H1 (cell line): ENCODE measurements at regions not wholly inside any gene's neighbourhood (a gene's known extent, or its start where the extent isn't known, plus 50 kb on each side); places are given as distances from the start of the nearest gene placed in this dataset.

ENCODE experiments used
- CTCF ChIA-PET: fragments of 300-600 bp; sonication (Branson Sonifier 250); formaldehyde crosslinking; loops from one replicate; lab custom pipeline; 2021; ENCODE audit not compliant: partially characterized antibody; lab: Charles Lee
- POLR2A ChIA-PET: fragments of 300-600 bp; sonication (Branson Sonifier 250); formaldehyde crosslinking; loops from one replicate; lab custom pipeline; 2021; ENCODE audit warnings: inconsistent platforms; ENCODE audit not compliant: partially characterized antibody; lab: Charles Lee
- DNase-seq, 2 experiments: peaks; one replicate each; pipeline versions ENCODE4 v3.0.0 to v3.0.0-alpha.2; 2010 to 2022; ENCODE audit warnings: low spot score in 2 of 2, low read depth in 1 of 2, mixed read lengths in 1 of 2
- FAIRE-seq: peaks from 2 replicates; lab custom pipeline; 2011; peaks lifted over from hg19 to GRCh38; lab: Jason Lieb, UNC
- H2AFZ ChIP-seq: 2 replicates; pipeline ENCODE4 v1.8.1; 2012; ENCODE audit warnings: low read length, inconsistent platforms
- H2AK5ac ChIP-seq: 2 replicates; pipeline ENCODE4 v1.6.1; 2013; ENCODE audit warnings: low read depth, low read length
- H2BK120ac ChIP-seq: replicated peaks from 2 replicates; pipeline ENCODE3; 2013; ENCODE audit warnings: low read depth, low read length, inconsistent platforms
- H2BK12ac ChIP-seq: 2 replicates; pipeline ENCODE4 v1.6.1; 2013; ENCODE audit warnings: low read depth, low read length
- H2BK15ac ChIP-seq: 2 replicates; pipeline ENCODE4 v1.6.1; 2013; ENCODE audit warnings: low read length
- H2BK20ac ChIP-seq: 2 replicates; pipeline ENCODE4 v1.6.1; 2013; ENCODE audit warnings: low read length
- H2BK5ac ChIP-seq: 2 replicates; pipeline ENCODE4 v1.6.1; 2013; ENCODE audit warnings: low read depth, low read length
- H3K14ac ChIP-seq: 2 replicates; pipeline ENCODE4 v1.6.1; 2013; ENCODE audit warnings: inconsistent platforms; ENCODE audit not compliant: insufficient read length
- H3K18ac ChIP-seq: 2 replicates; pipeline ENCODE4 v1.6.1; 2013; ENCODE audit warnings: low read length; ENCODE audit errors: extremely low read depth
- H3K23ac ChIP-seq: 2 replicates; pipeline ENCODE4 v1.6.1; 2013; ENCODE audit warnings: inconsistent platforms; ENCODE audit not compliant: insufficient read length
- H3K23me2 ChIP-seq: 2 replicates; pipeline ENCODE4 v1.6.1; 2013; ENCODE audit warnings: low read depth, low read length
- H3K27ac ChIP-seq: 2 replicates; pipeline ENCODE4 v1.6.1; 2011; ENCODE audit warnings: low read depth, low read length, inconsistent platforms
- H3K27me3 ChIP-seq, 4 experiments: replicated peaks in 1 of 4; 1 replicate in 1 of 4; 2 replicates in 3 of 4; pipeline versions ENCODE4 v1.6.1 to v1.8.1; 2011 to 2013; ENCODE audit warnings: low read length in 3 of 4, mild to moderate bottlenecking in 3 of 4, inconsistent platforms in 2 of 4, mixed read lengths in 2 of 4, moderate library complexity in 1 of 4; ENCODE audit not compliant: control insufficient read depth in 3 of 4, insufficient read depth in 3 of 4; ENCODE audit errors: extremely low read depth in 1 of 4
- H3K36me3 ChIP-seq, 4 experiments: 2 replicates each; pipeline versions ENCODE4 v1.6.1 to v1.8.1; 2011 to 2013; ENCODE audit warnings: mild to moderate bottlenecking in 4 of 4, low read length in 3 of 4, moderate library complexity in 2 of 4, control low read depth in 1 of 4, inconsistent platforms in 1 of 4; ENCODE audit not compliant: insufficient read depth in 4 of 4, control insufficient read depth in 2 of 4
- H3K4ac ChIP-seq: replicated peaks from 2 replicates; pipeline ENCODE3; 2013; ENCODE audit warnings: low read length, low read depth, mixed read lengths, inconsistent platforms; ENCODE audit not compliant: insufficient read length
- H3K4me1 ChIP-seq, 4 experiments: replicated peaks in 1 of 4; 1 replicate in 1 of 4; 2 replicates in 3 of 4; pipeline versions ENCODE4 v1.6.1 to v1.8.1; 2011 to 2013; ENCODE audit warnings: low read length in 3 of 4, inconsistent platforms in 2 of 4, mixed read lengths in 1 of 4; ENCODE audit not compliant: insufficient read depth in 4 of 4, control insufficient read depth in 3 of 4
- H3K4me2 ChIP-seq, 2 experiments: 2 replicates each; pipeline versions ENCODE4 v1.6.1 to v1.8.1; 2011 to 2013; ENCODE audit warnings: low read depth in 2 of 2, low read length in 2 of 2, control low read depth in 1 of 2, inconsistent platforms in 1 of 2, mild to moderate bottlenecking in 1 of 2; ENCODE audit not compliant: insufficient read depth in 1 of 2
- H3K4me3 ChIP-seq, 4 experiments: fragments of 200-600, 300-600 bp in 1 of 4; sonication (generic), shearing (Covaris generic), sonication (Bioruptor Twin) in 1 of 4; 2 replicates each; pipeline versions ENCODE4 v1.5.1 to v1.8.1; 2011 to 2016; ENCODE audit warnings: low read length in 4 of 4, low read depth in 3 of 4, control low read depth in 2 of 4, inconsistent platforms in 2 of 4, mild to moderate bottlenecking in 2 of 4, mixed read lengths in 1 of 4, moderate library complexity in 1 of 4; ENCODE audit not compliant: insufficient read depth in 2 of 4; ENCODE audit errors: extremely low read depth in 1 of 4
- H3K56ac ChIP-seq: replicated peaks from 2 replicates; pipeline ENCODE3; 2013; ENCODE audit warnings: low read depth, mild to moderate bottlenecking, mixed read lengths, low read length, inconsistent platforms; ENCODE audit not compliant: insufficient read length
- H3K79me1 ChIP-seq: 2 replicates; pipeline ENCODE4 v1.6.1; 2013; ENCODE audit warnings: low read depth, low read length, control low read depth
- H3K79me2 ChIP-seq, 2 experiments: 2 replicates each; pipeline versions ENCODE4 v1.6.1 to v1.8.1; 2012 to 2013; ENCODE audit warnings: low read length in 2 of 2, mild to moderate bottlenecking in 2 of 2, inconsistent platforms in 1 of 2; ENCODE audit not compliant: insufficient read depth in 2 of 2, control insufficient read depth in 1 of 2
- H3K9ac ChIP-seq, 4 experiments: replicated peaks in 1 of 4; 1 replicate in 1 of 4; 2 replicates in 3 of 4; pipeline versions ENCODE4 v1.6.1 to v1.8.1; 2011 to 2013; ENCODE audit warnings: low read depth in 3 of 4, low read length in 3 of 4, control low read depth in 2 of 4, mild to moderate bottlenecking in 2 of 4, moderate library complexity in 2 of 4, inconsistent platforms in 1 of 4; ENCODE audit errors: extremely low read depth in 1 of 4
- H3K9me3 ChIP-seq, 2 experiments: 2 replicates each; pipeline versions ENCODE4 v1.6.1 to v1.8.1; 2012 to 2013; ENCODE audit warnings: mild to moderate bottlenecking in 2 of 2, moderate library complexity in 2 of 2, control low read depth in 1 of 2, inconsistent platforms in 1 of 2, low read depth in 1 of 2, low read length in 1 of 2, mixed read lengths in 1 of 2; ENCODE audit not compliant: insufficient read depth in 2 of 2
- H4K20me1 ChIP-seq, 2 experiments: replicated peaks in 1 of 2; 2 replicates each; pipeline versions ENCODE3 to v1.8.1; 2011 to 2013; ENCODE audit warnings: inconsistent platforms in 2 of 2, low read length in 2 of 2, mild to moderate bottlenecking in 1 of 2; ENCODE audit not compliant: insufficient read depth in 2 of 2, control insufficient read depth in 1 of 2
- H4K5ac ChIP-seq: 2 replicates; pipeline ENCODE4 v1.6.1; 2013; ENCODE audit warnings: low read length, low read depth, mixed read lengths, inconsistent platforms; ENCODE audit not compliant: insufficient read length
- H4K8ac ChIP-seq: 2 replicates; pipeline ENCODE4 v1.8.0; 2013; ENCODE audit warnings: mild to moderate bottlenecking, moderate library complexity, low read length, inconsistent platforms; ENCODE audit not compliant: insufficient read depth; ENCODE audit errors: extremely low read depth
- H4K91ac ChIP-seq: replicated peaks from 2 replicates; pipeline ENCODE3; 2013; ENCODE audit warnings: low read length, mixed read lengths, inconsistent platforms; ENCODE audit not compliant: insufficient read length
- CEBPB ChIP-seq: IDR thresholded peaks from 2 replicates; pipeline ENCODE4 v1.6.1; 2012; ENCODE audit warnings: low read depth, low read length
- CREB1 ChIP-seq: IDR thresholded peaks from 2 replicates; pipeline ENCODE4 v1.6.1; 2012; ENCODE audit warnings: inconsistent platforms
- EGR1 ChIP-seq: IDR thresholded peaks from 2 replicates; pipeline ENCODE4 v1.6.1; 2011; ENCODE audit warnings: low read depth, low read length, borderline replicate concordance
- EZH2 ChIP-seq: fragments of 200-600 bp; sonication (generic); IDR thresholded peaks from 2 replicates; pipeline ENCODE4 v1.7.1; 2012; ENCODE audit warnings: low read depth, mild to moderate bottlenecking, moderate library complexity, low read length, inconsistent platforms; ENCODE audit not compliant: severe bottlenecking
- KDM1A ChIP-seq: fragments of 200-600, 300-600 bp; sonication (generic); IDR thresholded peaks from 2 replicates; pipeline ENCODE4 v1.7.1; 2016; ENCODE audit warnings: mild to moderate bottlenecking, low read length, borderline replicate concordance
- KDM4A ChIP-seq: IDR thresholded peaks from one replicate; pipeline ENCODE4 v1.7.1; 2012; ENCODE audit warnings: low read depth, mild to moderate bottlenecking, moderate library complexity, low read length, inconsistent platforms; ENCODE audit not compliant: severe bottlenecking
- MAX ChIP-seq: IDR thresholded peaks from 2 replicates; pipeline ENCODE4 v1.6.1; 2012; ENCODE audit warnings: inconsistent platforms
- POLR2A ChIP-seq, 2 experiments: IDR thresholded peaks; 1 replicate in 1 of 2; 2 replicates in 1 of 2; pipeline ENCODE4 v1.6.1; 2011; ENCODE audit warnings: low read depth in 2 of 2, low read length in 2 of 2, mild to moderate bottlenecking in 2 of 2; ENCODE audit errors: control extremely low read depth in 1 of 2
- SP1 ChIP-seq: IDR thresholded peaks from 2 replicates; pipeline ENCODE4 v1.6.1; 2011; ENCODE audit warnings: low read depth, low read length
- TAF1 ChIP-seq: IDR thresholded peaks from 2 replicates; pipeline ENCODE4 v1.6.1; 2011; ENCODE audit warnings: mild to moderate bottlenecking, low read depth, low read length
- WGBS, 2 experiments: shearing (Covaris generic) in 1 of 2; methylation state at CpG; one replicate each; pipeline versions ENCODE4 v1.1.6 to v1.1.7; 2013 to 2015; ENCODE audit warnings: low lambda C conversion rate in 2 of 2, mixed read lengths in 2 of 2, inconsistent platforms in 1 of 2, low coverage in 1 of 2, missing lambda C conversion rate in 1 of 2; ENCODE audit not compliant: insufficient replicate concordance in 2 of 2, insufficient coverage in 1 of 2, insufficient read length in 1 of 2; ENCODE audit errors: extremely low coverage in 1 of 2, missing lambda C conversion rate in 1 of 2; 5-methylcytosine and 5-hydroxymethylcytosine counted together

DNA sequence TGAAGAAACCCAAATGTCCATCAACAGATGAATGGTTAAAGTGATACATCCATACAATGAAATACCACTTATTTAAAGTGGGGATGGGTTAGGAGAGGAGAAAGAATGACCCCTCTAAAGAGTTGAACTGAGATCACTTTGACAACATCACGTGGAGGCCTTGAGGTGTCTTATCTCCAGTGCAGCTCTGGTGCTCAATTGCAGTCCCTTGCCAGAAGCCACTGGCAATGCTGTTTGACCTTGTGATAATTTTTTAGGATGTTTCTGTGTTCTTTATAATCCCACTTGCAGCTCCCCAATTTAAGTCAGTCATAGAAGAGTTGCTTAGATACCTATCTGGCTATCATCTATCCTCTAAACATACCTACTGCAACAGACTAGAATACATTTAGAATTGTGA is 167.6 kb downstream of the ZNF648 start:
- 58% methylated on average over 1 of the region's 1 CpG; no CpG with 5 or more reads in 1 of the 2 experiments for WGBS, 2 experiments
- Histone ChIP-seq H3K4me3 (no peak overlapping the region), H2AFZ (no peak overlapping the region), H3K23me2 (no peaks in the 10 kb centered on the region; the same call in 1 of the 2 replicates), H3K9ac (no peak overlapping the region), H4K20me1 (no peaks in the 10 kb centered on the region), H3K9me3 (no peaks in the 10 kb centered on the region; a peak in 2 of 4 replicates), H3K4ac (no peak overlapping the region), H3K36me3 (no peaks in the 10 kb centered on the region), H2BK20ac (no peak overlapping the region), H4K91ac (no peak overlapping the region), H4K5ac (no peak overlapping the region), H3K79me1 (no peaks in the 10 kb centered on the region), H4K8ac (no peak overlapping the region), H3K14ac (no peak overlapping the region), H2BK15ac (no peak overlapping the region), H3K56ac (no peak overlapping the region), H3K4me1 (no peaks in the 10 kb centered on the region), H2BK120ac (no peak overlapping the region), H3K18ac (no peak overlapping the region), H2BK5ac (no peak overlapping the region), H3K79me2 (no peaks in the 10 kb centered on the region), H3K27me3 (no peaks in the 10 kb centered on the region), H3K23ac (no peak overlapping the region), H2BK12ac (no peak overlapping the region), H3K4me2 (no peak overlapping the region), H2AK5ac (no peak overlapping the region), H3K27ac (no peak overlapping the region)
- CTCF ChIA-PET = no interaction called here
- FAIRE-seq (no peak), DNase-seq (no peak)
- POLR2A ChIA-PET = no interaction called here
- TF ChIP-seq MAX (no peak), EGR1 (no peak), KDM1A (no peak), CEBPB (no peak), KDM4A (no peak), TAF1 (no peak), CREB1 (no peak), SP1 (no peak), POLR2A (IDR thresholded peaks at IDR 0.05; ENCODE audit: control extremely low read depth in 1 of 2, low read depth in 2 of 2, low read length in 2 of 2) (no peak), EZH2 (no peak)
